Fibroblast of lung (primary cell): ENCODE measurements at regions not wholly inside any gene's neighbourhood (a gene's known extent, or its start where the extent isn't known, plus 50 kb on each side); places are given as distances from the start of the nearest gene placed in this dataset.

Experiments used
- CTCF ChIP-seq, 2 donors: IDR thresholded peaks in 1 of 2; conservative IDR thresholded peaks in 1 of 2; 1 replicate in 1 of 2; 2 replicates in 1 of 2; pipeline ENCODE4 v1.5.1; 2011 to 2012; ENCODE audit warnings: low read length in 2 of 2, control low read depth in 1 of 2, inconsistent platforms in 1 of 2, low read depth in 1 of 2, mild to moderate bottlenecking in 1 of 2
- EZH2 ChIP-seq: IDR thresholded peaks from 2 replicates; pipeline ENCODE4 v1.5.1; 2012; ENCODE audit warnings: low read length, control low read depth, mild to moderate bottlenecking; ENCODE audit errors: missing control alignments

DNA sequence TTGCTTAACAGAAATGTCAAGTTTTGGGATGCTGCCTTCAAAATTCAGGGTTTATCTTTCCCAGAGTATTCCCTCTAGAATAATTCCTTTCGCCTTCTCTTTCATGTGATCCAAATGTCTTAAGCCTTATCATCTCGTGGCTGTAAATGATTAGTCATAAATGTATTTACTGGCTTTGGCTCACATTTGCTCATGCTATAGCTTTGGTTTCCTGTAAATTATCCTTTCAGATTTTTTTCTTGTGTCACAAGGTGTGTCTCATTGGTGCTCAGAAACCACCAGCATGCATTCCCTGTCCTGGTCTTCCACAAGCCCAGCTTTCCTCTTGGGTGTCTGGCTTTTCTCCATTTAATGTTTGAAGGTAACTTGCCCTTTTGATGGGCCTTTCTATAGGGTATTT lies 692.7 kb upstream of the ALCAM start:
- TF ChIP-seq CTCF (conservative IDR thresholded peaks at IDR 0.05 in 1 of 2, IDR thresholded peaks at IDR 0.05 in 1 of 2; ENCODE audit: low read depth in 1 of 2, low read length in 2 of 2) = no peak
- TF ChIP-seq EZH2 = no peak
